NCI-H748 (cell line): ENCODE measurements at regions not wholly inside any gene's neighbourhood (a gene's known extent, or its start where the extent isn't known, plus 50 kb on each side); places are given as distances from the start of the nearest gene placed in this dataset.
"Not testable (repeated sequence)": the region's sequence is repeated elsewhere in the genome, so short reads cannot be mapped to it uniquely, and the experiment has no call there.

ENCODE experiments used
- DNase-seq: peaks from one replicate; lab custom pipeline; 2025; ENCODE audit not compliant: unreplicated experiment; lab: John Stamatoyannopoulos, UW

DNA sequence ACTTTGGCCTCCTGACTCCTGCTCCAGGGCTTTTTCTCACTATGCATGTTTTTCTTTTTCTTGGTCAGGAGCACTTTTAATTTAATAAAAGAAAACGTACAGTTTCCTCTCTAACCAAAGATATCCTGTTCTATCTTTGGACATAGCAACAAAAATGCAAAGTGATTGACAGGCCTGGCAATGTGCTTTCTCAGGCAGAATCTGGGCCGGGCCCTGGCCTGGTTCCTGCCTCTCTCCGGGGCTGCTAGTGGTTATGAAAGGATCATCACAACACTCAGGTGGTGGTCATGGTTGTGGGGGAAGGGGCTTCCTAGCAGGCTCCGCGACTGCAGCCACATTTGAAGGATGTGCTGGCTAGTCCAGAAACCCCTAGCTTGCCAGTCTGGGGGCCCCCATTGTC lies 85.8 kb upstream of the USP24 start:
- no peak for DNase-seq

DNA sequence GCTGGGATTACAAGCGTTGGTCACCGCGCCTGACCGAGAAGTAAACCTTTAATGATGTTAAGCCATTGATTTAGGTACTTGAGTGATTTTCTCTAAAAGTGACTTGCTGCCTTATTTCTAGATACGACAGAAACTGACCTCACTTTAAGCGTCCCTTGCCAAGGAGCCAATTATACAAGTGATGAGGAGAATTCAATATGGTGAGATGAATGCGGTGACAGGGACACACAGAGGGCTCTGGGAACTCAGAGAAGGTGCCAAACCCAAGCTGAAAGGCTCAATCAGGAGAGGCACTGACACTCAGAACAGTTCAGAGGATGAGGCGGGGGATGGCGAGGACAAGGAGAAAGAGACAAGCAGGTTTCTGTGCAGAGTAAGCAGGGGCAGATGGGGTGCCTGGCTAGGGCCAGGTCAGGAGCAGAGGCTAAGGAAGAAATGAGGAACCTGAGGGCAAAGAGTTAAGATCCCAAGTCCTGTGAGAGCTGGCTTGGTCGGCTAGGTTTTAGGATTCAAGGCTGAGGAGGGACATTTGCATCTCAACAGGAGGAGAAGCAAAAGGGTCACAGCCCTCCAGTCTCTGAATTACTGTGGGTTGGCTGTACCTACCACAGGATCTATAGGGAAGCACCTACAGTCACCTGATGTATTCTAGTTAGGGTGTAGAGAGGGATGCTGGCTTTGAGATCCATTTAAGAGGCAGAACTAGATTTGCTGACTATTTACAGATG lies 83.2 kb upstream of the USP24 start:
- DNase-seq = no peak

DNA sequence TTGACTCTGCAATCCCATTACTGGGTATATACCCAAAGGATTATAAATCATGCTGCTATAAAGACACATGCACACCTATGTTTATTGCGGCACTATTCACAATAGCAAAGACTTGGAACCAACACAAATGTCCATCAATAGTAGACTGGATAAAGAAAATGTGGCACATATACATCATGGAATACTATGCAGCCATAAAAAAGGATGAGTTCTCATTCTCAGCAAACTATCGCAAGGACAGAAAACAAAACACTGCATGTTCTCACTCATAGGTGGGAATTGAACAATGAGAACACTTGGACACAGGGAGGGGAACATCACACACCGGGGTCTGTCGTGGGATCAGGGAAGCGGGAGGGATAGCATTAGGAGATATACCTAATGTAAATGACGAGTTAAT lies 81.1 kb upstream of the USP24 start:
- not testable (repeated sequence) for DNase-seq

DNA sequence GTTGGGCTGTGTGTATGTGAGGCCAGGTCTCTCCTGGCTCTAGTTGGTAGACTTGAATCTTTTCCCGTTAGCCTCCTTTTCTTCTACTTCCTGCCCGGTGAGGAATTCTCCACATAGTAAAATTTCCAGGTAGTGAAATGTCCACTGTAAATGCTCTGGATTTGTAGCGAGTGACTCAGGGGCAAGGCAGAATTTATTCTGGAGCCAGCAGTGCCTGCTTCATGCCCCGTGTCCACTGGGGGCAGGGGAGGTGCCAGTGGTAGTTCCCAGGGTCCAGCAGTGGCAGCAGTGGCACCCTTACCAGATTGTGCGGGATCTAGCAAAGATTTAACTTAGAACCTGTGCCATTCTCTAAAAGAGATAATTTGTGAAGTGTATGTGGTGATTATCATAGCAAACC lies 74.5 kb upstream of the USP24 start:
- DNase-seq = no peak

DNA sequence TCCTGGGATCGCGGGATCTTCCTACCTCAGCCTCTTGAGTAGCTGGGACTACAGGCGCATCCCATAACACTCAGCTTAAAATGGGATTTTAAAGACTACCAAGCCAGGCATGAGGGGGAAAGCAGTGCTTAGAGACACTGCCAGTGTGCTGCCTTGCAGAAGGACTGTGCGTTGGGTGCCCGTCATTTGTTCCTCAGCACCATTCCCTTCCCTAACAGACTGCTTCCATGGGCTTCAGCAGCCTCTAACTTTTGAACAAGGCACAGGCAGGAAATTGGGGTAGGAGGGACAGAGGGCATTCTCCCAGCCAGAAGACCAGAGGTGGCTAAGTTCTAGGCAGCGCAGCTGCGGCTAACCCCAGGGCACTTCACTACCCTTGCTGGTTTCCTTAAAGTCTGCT lies 73.9 kb upstream of the USP24 start:
- DNase-seq = no peak

DNA sequence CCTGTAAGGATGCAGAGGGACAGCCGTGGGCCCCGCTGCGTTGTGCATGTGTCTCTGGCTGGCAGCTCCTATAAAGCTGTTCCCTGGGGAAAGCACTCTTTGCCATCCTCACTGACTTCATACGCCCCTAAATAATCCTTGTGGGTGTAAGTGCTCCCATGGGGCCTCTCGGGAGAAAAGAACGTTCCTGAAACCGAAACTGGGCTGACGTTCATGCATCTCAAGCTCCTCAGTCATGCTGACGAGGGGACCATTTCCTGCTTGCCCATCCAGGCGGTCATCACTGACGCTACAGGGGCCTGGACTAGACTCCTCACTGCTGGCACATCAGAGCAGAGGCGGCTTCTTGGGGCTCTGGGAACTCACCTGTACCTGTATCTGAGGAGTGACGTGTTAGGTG lies 73.1 kb upstream of the USP24 start:
- DNase-seq = no peak

DNA sequence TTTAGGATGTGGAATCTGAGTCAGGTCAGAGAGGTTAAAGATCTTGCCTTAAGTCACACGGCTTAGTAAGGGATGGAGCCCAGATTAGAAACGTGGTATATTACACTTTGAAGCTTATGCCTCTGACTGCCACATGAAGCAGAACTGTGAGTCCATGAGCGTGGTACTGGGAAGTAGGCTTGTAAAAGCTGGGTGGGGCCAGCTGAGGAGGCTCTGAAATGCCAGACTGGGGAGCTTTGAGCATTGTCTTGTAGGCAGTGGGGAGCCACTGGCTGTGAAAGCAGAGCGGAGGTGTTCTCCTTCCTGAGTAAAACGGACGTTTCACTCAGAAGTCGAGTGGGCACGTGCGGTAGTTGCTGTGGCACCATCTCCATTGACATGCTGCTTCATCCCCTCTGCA lies 72.6 kb upstream of the USP24 start:
- no peak for DNase-seq

DNA sequence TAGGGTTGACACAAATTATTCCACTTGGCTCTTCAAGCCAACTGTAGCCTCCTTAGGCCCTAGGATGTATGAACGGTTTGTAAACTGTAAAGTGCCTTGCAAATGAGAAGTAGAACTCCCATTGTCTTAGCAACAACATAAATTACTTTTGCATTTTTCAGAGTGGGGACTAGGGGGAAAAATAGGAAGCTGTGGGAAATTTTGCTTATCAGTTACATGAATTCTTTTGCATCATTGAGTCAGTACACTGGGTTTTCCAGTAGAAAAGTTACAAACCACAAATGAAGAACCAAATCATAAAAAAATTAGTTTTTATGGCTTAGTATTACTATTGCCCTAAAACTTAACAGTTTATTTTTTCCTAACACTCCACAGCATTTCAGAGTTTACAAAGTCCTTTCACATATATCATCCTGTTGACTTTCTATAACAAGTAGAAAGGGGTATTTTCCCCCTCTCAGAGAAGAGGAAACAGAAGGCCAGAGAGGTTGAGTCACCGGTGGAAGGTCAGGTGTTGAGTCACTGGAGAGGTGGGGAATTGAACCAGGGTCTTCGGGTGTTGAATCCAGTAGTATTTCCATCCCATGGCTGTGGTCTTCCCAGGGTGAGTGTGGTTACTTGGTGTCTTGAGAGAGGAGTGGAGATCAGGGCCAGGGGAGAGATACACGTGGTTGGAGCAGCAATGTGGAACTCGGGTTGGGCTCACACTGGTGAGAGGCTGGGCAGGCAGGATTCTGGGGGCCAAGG lies 71.9 kb upstream of the USP24 start:
- DNase-seq = no peak

DNA sequence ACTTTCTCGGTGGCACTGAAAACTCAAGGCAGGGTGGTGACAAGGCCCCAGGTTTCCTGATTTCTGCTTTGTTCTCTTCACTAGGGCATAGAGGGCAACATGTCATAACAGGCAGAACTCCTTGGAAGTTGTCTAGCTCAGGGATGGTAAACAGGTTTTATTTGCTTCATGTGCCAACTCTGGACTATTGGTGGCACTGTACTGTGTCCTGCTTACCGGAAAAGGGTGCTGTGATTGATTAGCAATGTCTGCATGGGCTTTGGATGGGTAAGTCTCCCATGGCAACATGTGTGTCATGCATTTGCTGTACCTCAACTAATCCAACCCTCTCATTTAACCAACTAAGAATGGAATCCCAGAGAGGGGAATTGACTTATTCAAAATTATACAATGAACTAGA lies 70.7 kb upstream of the USP24 start:
- DNase-seq = peak; percentile 12

DNA sequence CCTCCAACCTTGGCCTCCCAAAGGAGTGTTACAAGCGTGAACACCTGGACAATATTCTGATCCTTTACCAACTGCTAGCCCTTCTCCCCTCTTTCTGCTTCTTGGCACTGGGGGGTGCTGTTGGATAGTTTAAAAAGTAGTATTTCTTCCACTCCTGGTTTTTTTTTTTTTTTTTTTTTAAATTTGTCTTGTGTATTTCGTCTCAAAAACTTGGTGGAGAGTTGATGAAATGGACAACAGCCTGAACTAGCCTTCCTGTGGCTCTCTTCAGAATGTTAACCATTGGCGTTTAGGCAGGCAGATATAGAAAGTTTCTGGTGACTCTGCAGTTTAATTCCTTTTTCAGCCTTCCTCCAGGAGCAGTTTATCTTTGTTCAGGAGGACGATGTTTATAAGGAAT lies 69.7 kb upstream of the USP24 start:
- peak; percentile 40 for DNase-seq

DNA sequence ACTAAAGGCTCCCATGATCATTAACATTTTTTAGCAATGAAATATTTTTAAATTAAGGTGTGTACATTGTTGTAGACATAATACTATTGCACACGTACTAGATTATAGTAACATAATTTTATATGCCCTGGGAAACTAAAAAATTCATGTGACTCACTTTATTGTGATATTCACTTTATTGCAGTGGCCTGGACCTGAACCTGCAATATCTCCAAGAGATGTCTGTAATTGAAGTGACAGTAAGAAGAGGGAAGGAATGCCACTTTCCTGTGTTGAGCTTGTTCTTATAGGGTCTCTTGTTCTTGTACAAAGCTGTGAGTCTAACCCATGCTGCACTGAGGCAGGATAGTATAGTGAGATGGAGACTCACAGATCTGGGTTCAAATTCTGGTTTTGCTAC lies 66.9 kb upstream of the USP24 start:
- DNase-seq = no peak

DNA sequence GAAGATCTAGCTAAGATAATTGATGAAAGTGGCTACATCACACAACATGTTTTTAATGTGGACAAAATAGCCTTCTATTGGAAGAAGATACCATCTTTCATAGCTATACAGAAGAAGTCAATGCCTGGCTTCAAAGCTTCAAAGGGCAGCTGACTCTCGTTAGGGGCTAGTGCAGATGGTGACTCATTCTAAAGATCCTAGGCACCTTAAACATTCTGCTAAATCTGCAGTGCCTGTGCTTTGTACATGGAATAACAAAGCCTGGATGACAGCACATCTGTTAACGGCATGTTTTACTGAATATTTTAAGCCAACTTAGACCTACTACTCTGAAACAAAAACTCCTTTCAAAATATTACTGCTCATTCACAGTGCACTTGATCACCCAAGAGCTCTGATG lies 65.6 kb upstream of the USP24 start:
- no peak for DNase-seq

DNA sequence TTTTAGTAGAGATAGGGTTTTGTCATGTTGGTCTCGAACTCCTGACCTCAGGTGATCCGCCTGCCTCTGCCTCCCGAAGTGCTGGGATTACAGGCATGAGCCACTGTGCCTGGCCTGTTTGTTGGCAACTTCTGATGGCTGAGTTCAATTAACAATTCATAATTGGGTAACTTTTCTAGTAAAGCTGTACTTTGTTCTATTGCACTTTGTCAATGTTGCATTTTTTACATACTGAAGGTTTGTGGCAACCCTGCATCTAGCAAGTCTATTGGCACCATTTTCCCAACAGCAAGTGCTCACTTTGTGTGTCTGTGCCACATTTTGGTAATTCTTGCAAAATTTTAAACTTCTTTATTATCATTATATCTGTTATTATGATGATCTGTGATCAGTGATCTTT lies 64.5 kb upstream of the USP24 start:
- no peak for DNase-seq

DNA sequence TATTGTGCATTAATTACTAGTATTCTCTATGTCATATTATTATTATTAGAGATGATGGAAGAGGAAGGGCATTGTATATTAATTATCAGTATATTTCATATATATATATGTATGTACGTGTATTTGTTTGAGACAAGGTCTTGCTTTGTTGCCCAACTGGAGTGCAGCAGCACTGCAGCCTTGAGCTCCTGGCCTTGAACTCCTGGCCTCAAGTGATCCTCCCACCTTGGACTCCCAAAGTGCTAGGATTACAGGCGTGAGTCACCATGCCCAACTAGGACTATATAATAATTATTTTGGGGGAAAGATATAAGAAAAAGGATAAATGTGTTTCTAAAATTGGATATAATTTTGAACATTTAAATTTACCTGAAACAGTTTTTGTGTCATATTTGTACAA lies 63.2 kb upstream of the USP24 start:
- DNase-seq = no peak

DNA sequence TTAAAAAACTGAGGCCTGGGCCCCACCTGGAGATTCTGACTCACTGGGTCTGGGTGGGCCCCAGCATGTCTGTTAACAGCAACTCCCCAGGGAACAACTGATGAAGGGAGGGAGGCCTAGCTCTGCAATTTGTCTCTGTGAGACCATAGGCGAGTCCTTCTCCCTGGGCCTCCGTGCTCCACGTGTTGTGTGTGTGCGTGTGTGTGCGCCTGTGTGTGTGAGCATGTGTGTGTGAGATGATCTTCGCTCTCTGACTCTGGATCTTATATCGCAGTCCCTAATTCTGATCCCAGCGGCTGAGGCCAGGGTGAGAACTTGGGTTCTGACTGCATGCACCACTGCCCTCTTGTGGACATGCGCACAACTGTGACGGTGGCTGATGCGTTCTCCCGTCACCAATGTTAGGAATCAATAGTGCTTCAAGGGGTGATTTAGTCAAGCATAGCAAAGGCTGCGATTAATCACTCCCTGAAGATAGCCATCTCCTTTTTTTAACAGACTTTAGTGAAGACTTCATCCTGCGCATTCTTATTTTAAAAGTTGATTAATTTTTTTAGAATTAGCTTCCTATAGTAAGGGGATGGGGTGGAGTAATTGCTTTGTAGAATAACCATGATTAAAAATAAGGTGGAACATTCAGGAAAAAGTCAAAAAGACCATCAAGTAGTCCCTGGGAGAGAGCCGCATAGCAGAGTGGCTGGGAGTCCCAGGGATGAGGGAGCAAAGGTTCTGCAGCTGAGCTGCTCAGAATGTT lies 62.4 kb upstream of the USP24 start:
- DNase-seq = peak; percentile 82

DNA sequence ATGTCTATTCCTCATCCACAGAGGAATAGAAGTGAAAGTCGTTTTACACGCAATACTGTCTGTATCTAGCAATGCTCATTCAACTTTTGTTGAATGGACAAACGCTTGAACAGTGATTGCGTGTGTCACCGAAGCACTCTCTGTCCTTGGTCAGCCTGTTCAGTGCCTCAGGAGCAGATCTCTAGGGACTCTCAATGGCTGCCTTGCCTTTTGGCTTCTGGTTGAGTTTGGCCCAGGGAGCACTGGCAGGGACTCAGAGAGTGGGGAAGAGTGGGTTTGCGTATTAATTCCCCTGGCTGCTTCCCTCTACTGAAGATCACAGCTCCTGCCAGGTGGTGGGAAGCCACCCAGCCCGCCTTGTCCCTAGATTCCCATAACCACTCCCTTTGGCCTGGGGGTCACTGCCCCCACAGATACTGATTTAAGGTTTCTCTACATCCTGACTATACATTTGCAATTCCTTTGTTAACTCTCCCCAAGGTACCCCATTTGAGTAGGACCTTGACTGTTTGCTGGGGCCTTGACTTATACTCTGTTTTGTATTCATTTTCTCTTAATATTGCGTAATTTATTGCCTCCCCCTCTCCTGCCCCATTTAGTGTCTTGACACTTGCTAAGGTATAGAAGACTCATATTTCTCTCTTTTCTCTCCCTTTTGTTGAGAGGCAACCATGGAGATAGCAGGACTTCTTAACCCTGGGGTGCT lies 61.7 kb upstream of the USP24 start:
- DNase-seq = no peak

DNA sequence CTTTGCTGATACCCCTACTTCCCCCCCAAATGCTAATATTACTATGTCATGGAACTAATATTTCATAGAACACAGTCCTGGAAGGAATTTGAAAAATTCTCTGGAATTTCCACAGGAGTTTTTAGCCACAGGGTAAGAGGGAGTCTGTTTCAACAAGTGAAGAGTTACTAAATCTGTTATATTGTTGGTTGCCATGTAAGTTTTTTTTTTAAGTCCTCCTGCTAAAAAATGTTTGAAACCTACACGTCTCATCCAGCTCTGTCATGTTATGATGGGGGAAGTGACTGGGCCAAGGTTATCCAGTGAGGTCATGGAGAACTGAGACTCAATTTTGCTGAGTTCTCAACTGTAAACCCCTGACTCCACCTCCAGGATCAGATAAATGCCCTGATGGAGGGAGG lies 60.8 kb upstream of the USP24 start:
- DNase-seq = no peak

DNA sequence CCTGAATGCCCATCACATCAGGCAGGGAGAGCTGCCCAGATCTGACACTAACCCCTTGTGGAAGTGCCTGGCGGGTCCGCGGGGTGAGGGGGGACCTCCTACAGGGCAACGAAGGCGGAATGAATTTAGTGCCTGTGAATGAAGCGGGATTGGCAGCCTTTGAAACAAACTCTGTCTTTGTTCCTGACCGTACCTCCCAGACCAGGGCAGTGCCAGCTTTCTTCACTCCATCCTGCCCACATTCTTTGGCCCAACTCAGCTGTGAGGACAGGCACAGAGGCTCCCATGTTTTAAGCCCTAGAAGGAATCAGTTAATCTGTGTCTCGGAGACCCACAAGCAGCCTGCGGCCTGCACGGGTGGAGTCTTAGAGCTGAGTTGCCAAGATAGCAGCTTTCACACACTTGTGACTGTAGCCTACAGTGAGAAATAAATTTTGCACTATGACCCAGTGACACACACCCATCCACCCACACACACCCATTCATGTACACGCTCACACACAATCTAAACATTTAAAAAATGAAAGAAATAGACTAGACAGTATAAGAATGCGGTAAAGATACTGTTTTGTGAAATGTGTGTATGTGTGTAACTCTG lies 60.1 kb upstream of the USP24 start:
- no peak for DNase-seq

DNA sequence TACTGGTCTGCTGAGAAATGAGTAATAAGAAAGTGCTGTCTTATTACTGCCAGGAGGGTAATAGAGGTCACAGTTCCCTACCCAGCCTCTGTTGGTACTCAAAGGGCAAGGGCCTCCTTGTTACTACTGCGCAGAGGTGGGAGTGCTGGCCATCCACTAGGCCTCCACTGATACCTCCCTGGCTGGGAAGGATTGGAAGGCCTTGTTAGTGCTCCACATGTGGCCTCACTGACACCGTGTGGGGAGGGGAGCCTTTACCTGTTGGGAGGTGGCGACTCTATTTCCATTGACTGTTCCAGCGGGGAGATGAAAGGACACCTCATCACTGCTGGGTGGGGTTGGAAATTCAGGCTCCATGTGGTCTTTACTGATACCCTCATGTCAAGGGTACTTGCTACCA lies 57.8 kb upstream of the USP24 start:
- DNase-seq = no peak
